Body of pancreas (tissue), 4 donors: ENCODE measurements at regions not wholly inside any gene's neighbourhood (a gene's known extent, or its start where the extent isn't known, plus 50 kb on each side); places are given as distances from the start of the nearest gene placed in this dataset.

Source experiments
- ATAC-seq: fragments of 150-250 bp; one replicate; pipeline ENCODE4 v1.9.1; 2016
- DNase-seq, 4 donors: peaks; one replicate each; pipeline ENCODE4 v3.0.0-alpha.2; 2019
- H3K27ac ChIP-seq, 4 donors: fragments of 200-600 bp; sonication (generic); 1 replicate in 3 of 4; 2 replicates in 1 of 4; pipeline versions ENCODE4 v1.5.1 to v1.6.1; 2016 to 2019; ENCODE audit warnings: mild to moderate bottlenecking in 1 of 4, mixed read lengths in 1 of 4, moderate library complexity in 1 of 4
- H3K27me3 ChIP-seq, 2 donors: fragments of 200-600 bp; sonication (generic); one replicate each; pipeline ENCODE4 v1.6.0; 2016; ENCODE audit warnings: mild to moderate bottlenecking in 1 of 2
- H3K36me3 ChIP-seq, 2 donors: fragments of 200-600 bp; sonication (generic); replicated peaks in 1 of 2; 2 replicates each; pipeline ENCODE4 v1.5.1; 2016; ENCODE audit warnings: low read depth in 2 of 2; ENCODE audit not compliant: insufficient read depth in 1 of 2
- H3K4me1 ChIP-seq: fragments of 200-600 bp; sonication (generic); one replicate; pipeline ENCODE4 v1.6.0; 2016
- H3K4me3 ChIP-seq, 2 donors: fragments of 200-600 bp; sonication (generic); 1 replicate in 1 of 2; 2 replicates in 1 of 2; pipeline ENCODE4 v1.5.1; 2016 to 2019
- H3K9me3 ChIP-seq, 3 donors: fragments of 200-600 bp; sonication (generic); 1 replicate in 2 of 3; 2 replicates in 1 of 3; pipeline ENCODE4 v1.5.1; 2016
- POLR2A ChIP-seq, 3 donors: fragments of 450-650 bp; IDR thresholded peaks; one replicate each; pipeline ENCODE4 v1.6.1; 2016; ENCODE audit warnings: antibody characterized with exemption in 3 of 3, mild to moderate bottlenecking in 2 of 3
- WGBS, 2 donors: methylation state at CpG; one replicate each; pipeline ENCODE4 v1.1.5; 2017; 5-methylcytosine and 5-hydroxymethylcytosine counted together
- intact Hi-C: fragments of 100-400 bp; cut with DNase I; formaldehyde crosslinking; loops from one replicate; pipeline ENCODE4 v1.15.1; 2023
- TF ChIP-seq, protein P1 (sequence below), 7 experiments: fragments of 450-650 bp in 4 of 7; fragments of 200-600 bp in 3 of 7; sonication (generic) in 3 of 7; IDR thresholded peaks; one replicate each; pipeline ENCODE4 v1.5.1; 2016 to 2019; ENCODE audit warnings: antibody characterized with exemption in 7 of 7

DNA sequence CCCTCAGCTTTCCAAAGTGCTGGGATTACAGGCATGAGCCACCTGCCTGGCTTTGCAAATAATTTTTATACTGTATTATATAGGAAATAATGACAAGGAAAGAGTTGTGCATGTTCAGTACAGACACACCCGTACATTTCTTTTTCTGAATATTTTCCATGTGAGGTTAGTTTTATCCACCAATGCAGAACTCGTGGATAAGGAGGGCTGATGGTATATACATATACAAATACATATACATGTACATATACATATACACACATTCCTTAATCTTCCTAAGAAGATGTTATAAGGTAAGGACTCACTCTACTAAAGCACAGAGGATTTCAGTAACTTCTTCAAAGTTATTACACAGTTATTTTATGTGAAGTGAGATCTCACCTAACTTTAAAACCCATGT is 925.8 kb downstream of the C4orf33 start:
- no peaks in the 10 kb centered on the region for H3K4me1 ChIP-seq
- no peaks in the 10 kb centered on the region for H3K9me3 ChIP-seq
- H3K4me3 ChIP-seq, result no peak overlapping the region
- ATAC-seq (no peak), DNase-seq (no peak)
- no peaks in the 10 kb centered on the region for H3K36me3 ChIP-seq
- no peak overlapping the region for H3K27ac ChIP-seq
- intact Hi-C loops, result no loop called here
- TF ChIP-seq, protein P1, sequence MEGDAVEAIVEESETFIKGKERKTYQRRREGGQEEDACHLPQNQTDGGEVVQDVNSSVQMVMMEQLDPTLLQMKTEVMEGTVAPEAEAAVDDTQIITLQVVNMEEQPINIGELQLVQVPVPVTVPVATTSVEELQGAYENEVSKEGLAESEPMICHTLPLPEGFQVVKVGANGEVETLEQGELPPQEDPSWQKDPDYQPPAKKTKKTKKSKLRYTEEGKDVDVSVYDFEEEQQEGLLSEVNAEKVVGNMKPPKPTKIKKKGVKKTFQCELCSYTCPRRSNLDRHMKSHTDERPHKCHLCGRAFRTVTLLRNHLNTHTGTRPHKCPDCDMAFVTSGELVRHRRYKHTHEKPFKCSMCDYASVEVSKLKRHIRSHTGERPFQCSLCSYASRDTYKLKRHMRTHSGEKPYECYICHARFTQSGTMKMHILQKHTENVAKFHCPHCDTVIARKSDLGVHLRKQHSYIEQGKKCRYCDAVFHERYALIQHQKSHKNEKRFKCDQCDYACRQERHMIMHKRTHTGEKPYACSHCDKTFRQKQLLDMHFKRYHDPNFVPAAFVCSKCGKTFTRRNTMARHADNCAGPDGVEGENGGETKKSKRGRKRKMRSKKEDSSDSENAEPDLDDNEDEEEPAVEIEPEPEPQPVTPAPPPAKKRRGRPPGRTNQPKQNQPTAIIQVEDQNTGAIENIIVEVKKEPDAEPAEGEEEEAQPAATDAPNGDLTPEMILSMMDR (IDR thresholded peaks at IDR 0.05), result no peak
- TF ChIP-seq POLR2A (IDR thresholded peaks at IDR 0.05), result no peak
- no peaks in the 10 kb centered on the region for H3K27me3 ChIP-seq
- WGBS, 2 donors, result 70 to 74% methylated on average over 2 of the region's 2 CpGs

- Histone ChIP-seq H3K27me3 (no peaks in the 10 kb centered on the region), H3K4me3 (no peak overlapping the region), H3K36me3 (no peaks in the 10 kb centered on the region), H3K27ac (no peak overlapping the region), H3K4me1 (no peaks in the 10 kb centered on the region), H3K9me3 (no peaks in the 10 kb centered on the region)
- intact Hi-C loops, result no loop called here
- no peak for DNase-seq
- TF ChIP-seq, protein P1 (IDR thresholded peaks at IDR 0.05), result no peak
- no peak for TF ChIP-seq POLR2A (IDR thresholded peaks at IDR 0.05)
- no peak for ATAC-seq
- WGBS, 2 donors, result 83 to 95% methylated on average over 2 of the region's 2 CpGs
Measured at GRCh38 chr4:130023088-130023487, 927.1 kb downstream of the C4orf33 start.

DNA sequence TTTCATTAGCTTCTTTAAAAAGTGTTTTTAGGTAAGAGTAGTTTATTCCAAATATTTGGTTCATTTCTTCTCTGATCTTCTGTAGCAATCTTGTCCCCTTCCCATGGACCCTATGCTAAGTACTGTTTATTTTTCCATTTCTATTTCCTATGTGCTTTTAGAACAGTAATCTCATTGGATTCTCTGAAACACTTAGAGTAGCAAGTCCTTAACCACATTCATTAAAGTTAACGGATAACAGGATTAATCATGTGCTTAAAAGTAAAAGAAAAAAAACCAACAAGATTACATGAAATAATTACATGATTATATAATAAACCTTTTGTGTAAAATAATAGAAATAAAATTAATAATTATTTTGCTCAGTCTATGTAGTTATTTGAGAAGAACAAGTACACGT is 929.7 kb downstream of the C4orf33 start:
- no peaks in the 10 kb centered on the region for H3K36me3 ChIP-seq
- no peaks in the 10 kb centered on the region for H3K4me1 ChIP-seq
- H3K27ac ChIP-seq, result no peak overlapping the region
- no peak for ATAC-seq
- TF ChIP-seq POLR2A (IDR thresholded peaks at IDR 0.05), result no peak
- TF ChIP-seq, protein P1 (IDR thresholded peaks at IDR 0.05), result no peak
- DNase-seq, result no peak
- intact Hi-C loops, result no loop called here
- 83 to 89% methylated on average over 2 of the region's 2 CpGs for WGBS, 2 donors
- H3K4me3 ChIP-seq, result no peak overlapping the region
- H3K27me3 ChIP-seq, result no peaks in the 10 kb centered on the region
- no peaks in the 10 kb centered on the region for H3K9me3 ChIP-seq

- no peak overlapping the region for H3K4me3 ChIP-seq
- no peaks in the 10 kb centered on the region for H3K9me3 ChIP-seq
- 87 to 94% methylated on average over 1 of the region's 1 CpG for WGBS, 2 donors
- H3K27ac ChIP-seq, result no peak overlapping the region
- ATAC-seq (no peak), DNase-seq (no peak)
- intact Hi-C loops, result no loop called here
- no peaks in the 10 kb centered on the region for H3K4me1 ChIP-seq
- H3K36me3 ChIP-seq, result no peaks in the 10 kb centered on the region
- TF ChIP-seq POLR2A (IDR thresholded peaks at IDR 0.05), result no peak
- TF ChIP-seq, protein P1 (IDR thresholded peaks at IDR 0.05), result no peak
- no peaks in the 10 kb centered on the region for H3K27me3 ChIP-seq
Measured at GRCh38 chr4:130026185-130026584, 930.2 kb downstream of the C4orf33 start.

DNA sequence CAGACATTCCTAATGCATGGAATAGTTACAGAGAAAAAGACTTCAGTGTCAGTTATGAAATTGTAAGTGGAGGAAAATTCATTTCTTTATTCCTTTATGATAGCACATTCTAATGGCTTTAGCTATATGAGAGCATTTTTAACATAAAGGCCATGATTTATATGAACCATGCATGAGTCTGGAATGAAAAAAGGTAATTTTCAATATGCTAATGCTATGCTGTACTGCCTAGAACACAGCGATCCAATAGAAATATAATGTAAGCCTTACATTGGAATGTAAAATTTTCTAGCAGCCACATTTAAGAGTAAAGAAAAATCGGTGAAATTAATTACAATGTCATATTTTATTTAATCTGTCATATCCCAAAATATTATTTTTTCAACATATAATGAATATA is 932.0 kb downstream of the C4orf33 start:
- TF ChIP-seq POLR2A (IDR thresholded peaks at IDR 0.05), result no peak
- TF ChIP-seq, protein P1 (IDR thresholded peaks at IDR 0.05), result no peak
- Histone ChIP-seq H3K36me3 (no peaks in the 10 kb centered on the region), H3K9me3 (no peaks in the 10 kb centered on the region), H3K4me1 (no peaks in the 10 kb centered on the region), H3K27me3 (no peaks in the 10 kb centered on the region), H3K4me3 (no peak overlapping the region), H3K27ac (no peak overlapping the region)
- intact Hi-C loops, result no loop called here
- no peak for DNase-seq
- ATAC-seq, result no peak
- WGBS, 2 donors, result 79 to 90% methylated on average over 2 of the region's 2 CpGs
